ENCODE measurements at regions not wholly inside any gene's neighbourhood (a gene's known extent, or its start where the extent isn't known, plus 50 kb on each side); places are given as distances from the start of the nearest gene placed in this dataset.
"Not testable (repeated sequence)": the region's sequence is repeated elsewhere in the genome, so short reads cannot be mapped to it uniquely, and the experiment has no call there.

DNA sequence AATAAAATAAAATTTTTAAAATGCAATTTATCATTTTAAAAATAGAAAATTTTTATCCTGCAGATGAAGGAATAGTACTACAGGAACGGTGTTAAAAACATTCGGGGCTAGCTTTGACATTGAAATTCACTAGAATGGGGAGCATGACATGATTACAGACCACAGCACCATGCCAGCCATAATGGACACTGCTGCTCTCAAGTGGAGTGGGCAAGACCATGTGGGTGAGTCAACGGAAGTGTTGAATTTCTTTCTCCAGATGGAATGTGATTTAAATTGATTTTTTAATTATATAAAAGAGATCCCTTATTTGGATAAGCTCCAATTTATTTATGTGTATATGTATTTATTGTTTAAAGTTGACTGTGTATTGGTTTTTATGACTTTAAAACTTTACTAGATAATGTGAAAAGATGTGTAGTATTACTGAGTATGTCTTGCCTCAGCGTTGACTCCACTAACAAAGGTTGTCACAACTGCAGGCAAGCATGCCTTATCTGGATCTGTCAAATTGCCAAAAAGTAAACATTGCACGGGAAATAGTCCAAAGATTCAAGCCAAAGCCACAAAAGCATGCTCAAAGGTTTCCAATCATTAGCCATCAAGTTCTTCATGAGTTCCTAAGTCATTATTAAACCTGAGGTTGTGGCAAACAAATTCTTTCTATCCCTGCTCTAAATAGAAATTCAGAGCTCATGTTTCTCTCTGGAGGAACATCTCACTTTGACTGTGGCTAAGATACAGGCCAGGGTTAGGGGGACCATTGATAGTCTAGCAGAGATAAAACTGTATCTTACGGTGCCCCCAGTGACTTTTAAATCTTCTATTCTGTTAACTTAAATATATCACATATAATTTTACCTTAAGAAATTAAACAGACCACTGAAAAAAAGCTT, 536.9 kb downstream of the TMX3 start:
- H3K4me1 ChIP-seq (ENCODE audit: insufficient read depth, low read length): no peaks in the 10 kb centered on the region
- H3K27ac ChIP-seq (ENCODE audit: low read depth, low read length): no peak overlapping the region
- Mint-ChIP-seq H3K9me3 (peaks cover 0 to 8% (median 0%) of the 10 kb centered on the region in 5 donors), H3K27me3 (no peaks in the 10 kb centered on the region), H3K27ac (no peak overlapping the region), H3K4me1 (no peaks in the 10 kb centered on the region), H3K36me3 (no peaks in the 10 kb centered on the region), H3K4me3 (no peak overlapping the region)
- CTCF ChIA-PET: no interaction called here
- POLR2A ChIA-PET: no interaction called here
- H3K9me3 ChIP-seq (ENCODE audit: low read length): no peaks in the 10 kb centered on the region
- no peak for DNase-seq
- no peaks in the 10 kb centered on the region for H3K36me3 ChIP-seq (ENCODE audit: insufficient read depth, low read length)
- H3K27me3 ChIP-seq (ENCODE audit: insufficient read depth, low read length, poor library complexity, severe bottlenecking): no peaks in the 10 kb centered on the region
- no peak overlapping the region for H3K4me3 ChIP-seq (ENCODE audit: low read length)

DNA sequence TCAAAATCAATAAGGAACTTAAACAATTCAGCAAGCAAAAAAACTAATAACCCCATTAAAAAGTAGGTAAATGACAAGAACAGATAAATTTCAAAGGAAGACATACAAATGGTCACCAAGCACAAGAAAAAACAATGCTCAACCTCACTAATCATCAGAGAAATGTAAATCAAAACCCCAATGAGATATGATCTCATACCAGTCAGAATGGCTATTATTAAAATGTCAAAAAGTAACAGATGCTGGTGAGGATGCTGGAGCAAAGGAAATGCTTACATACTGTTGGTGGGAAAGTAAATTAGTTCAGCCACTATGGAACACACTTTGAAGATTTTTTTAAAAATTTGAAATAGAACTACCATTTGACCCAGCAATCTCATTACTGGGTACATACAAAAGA, 538.0 kb downstream of the TMX3 start:
- Mint-ChIP-seq H3K4me1 (no peaks in the 10 kb centered on the region), H3K9me3 (peaks cover 0 to 5% (median 0%) of the 10 kb centered on the region in 5 donors), H3K4me3 (no peak overlapping the region), H3K27ac (no peak overlapping the region), H3K27me3 (no peaks in the 10 kb centered on the region), H3K36me3 (no peaks in the 10 kb centered on the region)
- Histone ChIP-seq H3K27me3 (ENCODE audit: insufficient read depth, low read length, poor library complexity, severe bottlenecking) (no peaks in the 10 kb centered on the region), H3K9me3 (ENCODE audit: low read length) (no peaks in the 10 kb centered on the region), H3K4me1 (ENCODE audit: insufficient read depth, low read length) (no peaks in the 10 kb centered on the region), H3K4me3 (ENCODE audit: low read length) (no peak overlapping the region), H3K27ac (ENCODE audit: low read depth, low read length) (no peak overlapping the region), H3K36me3 (ENCODE audit: insufficient read depth, low read length) (no peaks in the 10 kb centered on the region)
- POLR2A ChIA-PET: no interaction called here
- no peak for DNase-seq
- CTCF ChIA-PET: no interaction called here

DNA sequence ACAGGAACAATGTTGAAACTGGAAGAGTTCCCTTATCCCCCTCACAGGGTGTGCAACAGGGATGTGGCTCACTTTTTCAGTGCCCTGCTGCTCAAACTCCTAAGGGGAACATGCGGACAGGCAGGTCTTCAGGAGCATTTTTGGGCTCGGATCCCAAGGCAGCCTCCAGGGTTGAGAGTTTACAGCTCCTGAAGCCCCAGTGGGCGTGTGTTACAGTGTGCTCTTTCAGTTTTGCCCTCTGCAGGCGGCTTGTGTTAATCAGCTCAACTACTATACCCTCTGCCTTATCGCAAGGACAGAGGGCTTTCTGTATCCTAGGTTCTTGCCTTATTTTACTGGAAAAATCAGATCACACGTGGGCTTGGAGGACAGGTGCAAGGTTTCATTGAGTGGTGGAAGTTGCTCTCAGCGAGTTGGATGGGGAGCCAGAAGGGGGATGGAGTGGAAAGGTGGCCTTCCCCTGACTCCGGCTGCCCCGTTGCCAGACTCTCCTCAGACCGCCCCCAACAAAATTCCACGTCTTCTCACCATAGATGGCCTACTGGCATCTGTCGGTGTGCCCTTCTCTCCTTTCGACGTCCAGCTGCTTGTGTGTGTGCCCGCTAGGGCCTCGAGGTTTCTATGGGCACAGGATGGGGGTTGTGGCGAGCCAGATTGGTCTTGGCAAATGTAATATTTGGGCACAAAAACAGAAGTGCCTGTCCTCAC, 541.9 kb downstream of the TMX3 start:
- ChIA-PET CTCF (no interaction called here), POLR2A (no interaction called here)
- H3K4me1 Mint-ChIP-seq: no peaks in the 10 kb centered on the region
- no peaks in the 10 kb centered on the region for H3K27me3 ChIP-seq (ENCODE audit: insufficient read depth, low read length, poor library complexity, severe bottlenecking)
- no peaks in the 10 kb centered on the region for H3K9me3 ChIP-seq (ENCODE audit: low read length)
- no peak overlapping the region for H3K27ac ChIP-seq (ENCODE audit: low read depth, low read length)
- DNase-seq: no peak
- no peaks in the 10 kb centered on the region for H3K4me1 ChIP-seq (ENCODE audit: insufficient read depth, low read length)
- no peak overlapping the region for H3K4me3 Mint-ChIP-seq
- peaks cover 0 to 8% (median 2%) of the 10 kb centered on the region in 5 donors for H3K9me3 Mint-ChIP-seq
- no peak overlapping the region for H3K4me3 ChIP-seq (ENCODE audit: low read length)
- no peak overlapping the region for H3K27ac Mint-ChIP-seq
- no peaks in the 10 kb centered on the region for H3K27me3 Mint-ChIP-seq
- H3K36me3 Mint-ChIP-seq: no peaks in the 10 kb centered on the region
- H3K36me3 ChIP-seq (ENCODE audit: insufficient read depth, low read length): no peaks in the 10 kb centered on the region

DNA sequence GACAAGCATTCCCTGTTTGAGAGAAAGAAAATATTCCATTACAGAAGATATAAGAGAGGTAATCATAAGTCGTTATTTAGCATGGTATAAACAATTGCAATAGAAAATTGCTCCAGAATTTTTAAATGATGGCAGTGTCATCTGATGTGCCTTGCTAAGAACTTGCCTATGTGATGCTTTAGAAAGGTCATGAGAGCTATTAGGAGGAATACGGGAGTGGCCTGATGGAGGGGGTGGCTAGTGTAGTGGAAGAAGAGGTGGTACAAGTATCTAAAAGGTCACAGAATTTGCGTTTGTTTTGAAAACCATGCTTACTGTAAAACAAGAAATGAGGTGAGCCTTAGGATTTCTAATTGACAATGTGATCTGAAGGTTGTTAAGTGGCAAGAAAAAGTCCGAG, 550.0 kb downstream of the TMX3 start:
- no peaks in the 10 kb centered on the region for H3K27me3 ChIP-seq (ENCODE audit: insufficient read depth, low read length, poor library complexity, severe bottlenecking)
- H3K4me3 ChIP-seq (ENCODE audit: low read length): no peak overlapping the region
- no peaks in the 10 kb centered on the region for H3K9me3 ChIP-seq (ENCODE audit: low read length)
- ChIA-PET CTCF (no interaction called here), POLR2A (no interaction called here)
- no peak for DNase-seq
- no peaks in the 10 kb centered on the region for H3K4me1 Mint-ChIP-seq
- no peaks in the 10 kb centered on the region for H3K4me1 ChIP-seq (ENCODE audit: insufficient read depth, low read length)
- H3K36me3 Mint-ChIP-seq: no peaks in the 10 kb centered on the region
- no peak overlapping the region for H3K27ac Mint-ChIP-seq
- H3K4me3 Mint-ChIP-seq: no peak overlapping the region
- H3K9me3 Mint-ChIP-seq: peaks cover 0 to 10% (median 2%) of the 10 kb centered on the region in 5 donors
- H3K27me3 Mint-ChIP-seq: no peaks in the 10 kb centered on the region
- H3K36me3 ChIP-seq (ENCODE audit: insufficient read depth, low read length): no peaks in the 10 kb centered on the region
- H3K27ac ChIP-seq (ENCODE audit: low read depth, low read length): no peak overlapping the region

DNA sequence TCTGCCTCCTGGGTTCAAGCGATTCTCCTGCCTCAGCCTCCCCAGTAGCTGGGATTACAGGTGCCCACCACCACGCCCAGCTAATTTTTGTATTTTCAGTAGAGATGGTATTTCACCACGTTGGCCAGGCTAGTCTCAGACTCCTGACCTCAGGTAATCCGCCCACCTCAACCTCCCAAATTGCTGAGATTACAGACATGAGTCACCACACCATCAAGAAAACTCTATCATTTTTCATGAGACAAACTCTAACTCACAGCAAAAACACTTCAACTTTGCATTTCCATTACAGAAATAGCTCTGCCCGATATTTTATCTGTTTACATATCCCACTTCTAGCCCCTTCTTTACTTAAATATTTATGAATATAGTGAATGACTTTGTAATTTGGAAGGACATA, 561.1 kb downstream of the TMX3 start:
- H3K4me1 Mint-ChIP-seq; H3K27me3 ChIP-seq (ENCODE audit: insufficient read depth, low read length, poor library complexity, severe bottlenecking); H3K4me1 ChIP-seq (ENCODE audit: insufficient read depth, low read length); H3K36me3 ChIP-seq (ENCODE audit: insufficient read depth, low read length); H3K9me3 Mint-ChIP-seq; CTCF ChIA-PET; H3K9me3 ChIP-seq (ENCODE audit: low read length); POLR2A ChIA-PET; H3K27ac Mint-ChIP-seq; H3K36me3 Mint-ChIP-seq; H3K4me3 ChIP-seq (ENCODE audit: low read length); DNase-seq; H3K4me3 Mint-ChIP-seq; H3K27me3 Mint-ChIP-seq; H3K27ac ChIP-seq (ENCODE audit: low read depth, low read length): not testable (repeated sequence)

DNA sequence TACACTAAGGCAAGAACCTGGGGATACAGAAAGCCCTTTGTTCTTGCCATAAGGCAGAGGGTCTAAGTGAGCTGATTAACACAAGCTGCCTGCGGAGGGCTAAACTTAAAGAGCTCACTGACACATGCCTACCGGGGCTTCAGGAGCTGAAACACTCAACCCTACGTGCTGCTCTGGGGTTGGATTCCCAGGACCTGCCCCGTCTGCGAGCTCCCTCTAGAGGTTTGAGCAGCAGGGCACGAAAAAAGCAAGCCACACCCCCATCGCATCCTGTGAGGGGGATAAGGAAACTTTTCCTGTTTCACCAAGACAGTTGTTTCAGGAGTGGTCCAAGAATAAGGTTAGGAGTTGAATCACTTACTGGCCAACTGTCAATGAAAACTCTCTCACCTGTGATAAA, 562.1 kb downstream of the TMX3 start:
- Histone ChIP-seq H3K27ac (ENCODE audit: low read depth, low read length) (no peak overlapping the region), H3K27me3 (ENCODE audit: insufficient read depth, low read length, poor library complexity, severe bottlenecking) (no peaks in the 10 kb centered on the region), H3K4me3 (ENCODE audit: low read length) (no peak overlapping the region), H3K9me3 (ENCODE audit: low read length) (no peaks in the 10 kb centered on the region), H3K4me1 (ENCODE audit: insufficient read depth, low read length) (no peaks in the 10 kb centered on the region), H3K36me3 (ENCODE audit: insufficient read depth, low read length) (no peaks in the 10 kb centered on the region)
- ChIA-PET CTCF (no interaction called here), POLR2A (no interaction called here)
- DNase-seq: no peak
- H3K27ac Mint-ChIP-seq: no peak overlapping the region
- H3K4me3 Mint-ChIP-seq: no peak overlapping the region
- no peaks in the 10 kb centered on the region for H3K4me1 Mint-ChIP-seq
- peaks cover 0 to 1% of the 10 kb centered on the region in 2 donors for H3K27me3 Mint-ChIP-seq
- H3K36me3 Mint-ChIP-seq: no peaks in the 10 kb centered on the region
- peaks cover 0 to 4% (median 0%) of the 10 kb centered on the region in 5 donors for H3K9me3 Mint-ChIP-seq

DNA sequence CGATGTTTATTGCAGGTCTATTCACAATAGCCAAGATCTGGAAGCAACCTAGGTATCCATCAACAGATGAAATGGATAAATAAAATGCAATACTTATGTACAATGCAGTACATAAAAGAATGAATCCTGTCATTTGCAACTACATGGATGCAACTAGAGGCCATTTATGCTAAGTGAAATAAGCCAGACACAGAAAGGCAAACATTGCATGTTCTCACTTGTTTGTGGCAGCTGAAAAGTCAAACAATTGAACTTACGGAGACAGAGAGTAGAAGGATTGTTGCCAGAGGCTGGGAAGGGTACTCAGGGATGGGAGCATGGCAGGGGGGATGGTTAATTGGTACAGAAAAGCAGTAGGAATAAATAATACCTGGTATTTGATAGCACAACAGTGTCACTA, 563.9 kb downstream of the TMX3 start:
- POLR2A ChIA-PET: no interaction called here
- no peak overlapping the region for H3K4me3 ChIP-seq (ENCODE audit: low read length)
- CTCF ChIA-PET: no interaction called here
- Mint-ChIP-seq H3K36me3 (no peaks in the 10 kb centered on the region), H3K27me3 (peaks cover 0 to 1% of the 10 kb centered on the region in 2 donors), H3K27ac (no peak overlapping the region), H3K9me3 (no peaks in the 10 kb centered on the region), H3K4me3 (no peak overlapping the region), H3K4me1 (no peaks in the 10 kb centered on the region)
- H3K27me3 ChIP-seq (ENCODE audit: insufficient read depth, low read length, poor library complexity, severe bottlenecking): no peaks in the 10 kb centered on the region
- DNase-seq: no peak
- no peak overlapping the region for H3K27ac ChIP-seq (ENCODE audit: low read depth, low read length)
- H3K9me3 ChIP-seq (ENCODE audit: low read length): no peaks in the 10 kb centered on the region
- H3K4me1 ChIP-seq (ENCODE audit: insufficient read depth, low read length): no peaks in the 10 kb centered on the region
- H3K36me3 ChIP-seq (ENCODE audit: insufficient read depth, low read length): no peaks in the 10 kb centered on the region

DNA sequence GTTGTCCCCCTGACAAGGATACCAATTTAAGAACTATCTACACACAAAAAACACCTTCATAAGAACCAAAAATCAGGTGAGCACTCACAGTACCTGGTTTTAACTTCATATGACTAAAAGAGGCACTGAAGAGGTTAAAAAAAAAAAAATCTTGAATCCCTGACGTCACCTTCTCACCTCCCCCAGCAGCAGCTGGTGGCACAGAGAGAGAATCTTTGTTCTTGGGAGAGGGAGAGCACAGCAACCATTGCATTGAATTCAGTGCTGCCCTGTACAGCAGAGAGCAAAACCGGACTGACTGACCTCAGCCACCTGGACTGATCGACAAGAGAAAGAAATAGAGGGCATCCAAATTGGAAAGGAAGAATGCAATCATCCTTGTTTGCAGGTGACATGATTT, 566.0 kb downstream of the TMX3 start:
- Histone ChIP-seq H3K27me3 (ENCODE audit: insufficient read depth, low read length, poor library complexity, severe bottlenecking) (no peaks in the 10 kb centered on the region), H3K9me3 (ENCODE audit: low read length) (no peaks in the 10 kb centered on the region), H3K36me3 (ENCODE audit: insufficient read depth, low read length) (no peaks in the 10 kb centered on the region), H3K4me1 (ENCODE audit: insufficient read depth, low read length) (no peaks in the 10 kb centered on the region), H3K4me3 (ENCODE audit: low read length) (no peak overlapping the region), H3K27ac (ENCODE audit: low read depth, low read length) (no peak overlapping the region)
- ChIA-PET POLR2A (interaction anchor here (0.6 kb wide), 1 partner anchor 54 kb away, joined by 3 read pairs; no protein-coding TSS in a partner anchor), CTCF (no interaction called here)
- Mint-ChIP-seq H3K4me1 (no peaks in the 10 kb centered on the region), H3K4me3 (no peak overlapping the region), H3K27ac (no peak overlapping the region), H3K9me3 (no peaks in the 10 kb centered on the region), H3K27me3 (peaks cover 0 to 1% of the 10 kb centered on the region in 2 donors), H3K36me3 (no peaks in the 10 kb centered on the region)
- no peak for DNase-seq

Data from CD8-positive, alpha-beta memory T cell (primary cell).